GM12865 (cell line): ENCODE measurements at regions not wholly inside any gene's neighbourhood (a gene's known extent, or its start where the extent isn't known, plus 50 kb on each side); places are given as distances from the start of the nearest gene placed in this dataset.
"Not testable (repeated sequence)": the region's sequence is repeated elsewhere in the genome, so short reads cannot be mapped to it uniquely, and the experiment has no call there.

Experiments
- DNase-seq: peaks from one replicate; pipeline ENCODE4 v3.0.0; 2010; ENCODE audit warnings: low read depth
- H3K4me3 ChIP-seq: 2 replicates; pipeline ENCODE4 v1.5.1; 2011; ENCODE audit warnings: mild to moderate bottlenecking, low read depth, low read length, control low read depth
- CTCF ChIP-seq: IDR thresholded peaks from 2 replicates; pipeline ENCODE4 v1.5.1; 2011; ENCODE audit warnings: low read length, control low read depth, low read depth, inconsistent platforms; ENCODE audit not compliant: insufficient read depth; ENCODE audit errors: missing control alignments

- no peak for TF ChIP-seq CTCF
These were observed 395.0 kb downstream of the ZWINT start for GRCh38 chr10:55966101-55966500.

GRCh38 chr10:55943403-55943802 is 417.7 kb downstream of the ZWINT start:
- no peak overlapping the region for H3K4me3 ChIP-seq
- no peak for TF ChIP-seq CTCF
- DNase-seq = no peak

More at GRCh38 chr10:55966101-55966500, 395.0 kb downstream of the ZWINT start:
- H3K4me3 ChIP-seq = no peak overlapping the region
- DNase-seq = no peak

- no peak overlapping the region for H3K4me3 ChIP-seq
- no peak for TF ChIP-seq CTCF
- no peak for DNase-seq
These were observed 431.8 kb downstream of the ZWINT start for GRCh38 chr10:55929291-55929690.

- not testable (repeated sequence) for DNase-seq, H3K4me3 ChIP-seq
These were observed 461.4 kb downstream of the ZWINT start for GRCh38 chr10:55899472-55900147.

GRCh38 chr10:55897490-55897921 is 463.6 kb downstream of the ZWINT start:
- H3K4me3 ChIP-seq = no peak overlapping the region
- no peak for DNase-seq
- TF ChIP-seq CTCF = no peak

GRCh38 chr10:55892276-55892675 is 468.8 kb downstream of the ZWINT start:
- TF ChIP-seq CTCF = no peak
- no peak for DNase-seq
- no peak overlapping the region for H3K4me3 ChIP-seq

- no peak overlapping the region for H3K4me3 ChIP-seq
- no peak for TF ChIP-seq CTCF
These were observed 479.5 kb downstream of the ZWINT start for GRCh38 chr10:55881588-55881987.

More at GRCh38 chr10:55881588-55881987, 479.5 kb downstream of the ZWINT start:
- DNase-seq = no peak
